PFSK-1 (cell line): ENCODE measurements at regions not wholly inside any gene's neighbourhood (a gene's known extent, or its start where the extent isn't known, plus 50 kb on each side); places are given as distances from the start of the nearest gene placed in this dataset.

ENCODE experiments used
- POLR2AphosphoS5 ChIP-seq: IDR thresholded peaks from 2 replicates; pipeline ENCODE4 v1.6.1; 2012; ENCODE audit warnings: low read depth, mild to moderate bottlenecking, control low read depth, low read length, moderate library complexity
- TAF1 ChIP-seq: IDR thresholded peaks from 2 replicates; pipeline ENCODE4 v1.6.1; 2012; ENCODE audit warnings: low read length, control low read depth, borderline replicate concordance; ENCODE audit not compliant: insufficient read depth
- TF ChIP-seq, protein P1 (sequence below), 2 experiments: IDR thresholded peaks; 2 replicates each; pipeline versions ENCODE4 v1.6.1 to v1.8.0; 2011 to 2012; ENCODE audit warnings: low read depth in 2 of 2, low read length in 2 of 2, control low read depth in 1 of 2, inconsistent platforms in 1 of 2, mild to moderate bottlenecking in 1 of 2, moderate library complexity in 1 of 2; ENCODE audit not compliant: insufficient read depth in 1 of 2

GRCh38 chr2:215767625-215768024, 245.7 kb downstream of the MREG start:
- TF ChIP-seq TAF1 = no peak
- TF ChIP-seq, protein P1, sequence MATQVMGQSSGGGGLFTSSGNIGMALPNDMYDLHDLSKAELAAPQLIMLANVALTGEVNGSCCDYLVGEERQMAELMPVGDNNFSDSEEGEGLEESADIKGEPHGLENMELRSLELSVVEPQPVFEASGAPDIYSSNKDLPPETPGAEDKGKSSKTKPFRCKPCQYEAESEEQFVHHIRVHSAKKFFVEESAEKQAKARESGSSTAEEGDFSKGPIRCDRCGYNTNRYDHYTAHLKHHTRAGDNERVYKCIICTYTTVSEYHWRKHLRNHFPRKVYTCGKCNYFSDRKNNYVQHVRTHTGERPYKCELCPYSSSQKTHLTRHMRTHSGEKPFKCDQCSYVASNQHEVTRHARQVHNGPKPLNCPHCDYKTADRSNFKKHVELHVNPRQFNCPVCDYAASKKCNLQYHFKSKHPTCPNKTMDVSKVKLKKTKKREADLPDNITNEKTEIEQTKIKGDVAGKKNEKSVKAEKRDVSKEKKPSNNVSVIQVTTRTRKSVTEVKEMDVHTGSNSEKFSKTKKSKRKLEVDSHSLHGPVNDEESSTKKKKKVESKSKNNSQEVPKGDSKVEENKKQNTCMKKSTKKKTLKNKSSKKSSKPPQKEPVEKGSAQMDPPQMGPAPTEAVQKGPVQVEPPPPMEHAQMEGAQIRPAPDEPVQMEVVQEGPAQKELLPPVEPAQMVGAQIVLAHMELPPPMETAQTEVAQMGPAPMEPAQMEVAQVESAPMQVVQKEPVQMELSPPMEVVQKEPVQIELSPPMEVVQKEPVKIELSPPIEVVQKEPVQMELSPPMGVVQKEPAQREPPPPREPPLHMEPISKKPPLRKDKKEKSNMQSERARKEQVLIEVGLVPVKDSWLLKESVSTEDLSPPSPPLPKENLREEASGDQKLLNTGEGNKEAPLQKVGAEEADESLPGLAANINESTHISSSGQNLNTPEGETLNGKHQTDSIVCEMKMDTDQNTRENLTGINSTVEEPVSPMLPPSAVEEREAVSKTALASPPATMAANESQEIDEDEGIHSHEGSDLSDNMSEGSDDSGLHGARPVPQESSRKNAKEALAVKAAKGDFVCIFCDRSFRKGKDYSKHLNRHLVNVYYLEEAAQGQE (IDR thresholded peaks at IDR 0.05; ENCODE audit: insufficient read depth in 1 of 2, low read depth in 2 of 2, low read length in 2 of 2) = no peak
- TF ChIP-seq POLR2AphosphoS5 = no peak
